Transverse colon (tissue), 4 donors: ENCODE measurements at regions not wholly inside any gene's neighbourhood (a gene's known extent, or its start where the extent isn't known, plus 50 kb on each side); places are given as distances from the start of the nearest gene placed in this dataset.

Source experiments
- DNase-seq: peaks from one replicate; pipeline ENCODE4 v3.0.0-alpha.2; 2019
- H3K27ac ChIP-seq, 4 donors: fragments of 200-600 bp; sonication (generic); 2 replicates each; pipeline ENCODE4 v1.5.1; 2016 to 2018; ENCODE audit warnings: inconsistent platforms in 4 of 4
- H3K27me3 ChIP-seq: fragments of 200-600 bp; sonication (generic); 2 replicates; pipeline ENCODE4 v1.5.1; 2017; ENCODE audit warnings: inconsistent platforms
- H3K36me3 ChIP-seq, 4 donors: fragments of 200-600 bp; sonication (generic); 2 replicates each; pipeline ENCODE4 v1.5.1; 2017 to 2019; ENCODE audit warnings: inconsistent platforms in 4 of 4
- H3K4me1 ChIP-seq, 4 donors: fragments of 200-600 bp; sonication (generic); 2 replicates each; pipeline ENCODE4 v1.5.1; 2017 to 2020; ENCODE audit warnings: inconsistent platforms in 4 of 4
- H3K4me3 ChIP-seq, 4 donors: fragments of 200-600 bp; sonication (generic); 1 replicate in 1 of 4; 2 replicates in 3 of 4; pipeline versions ENCODE4 v1.5.1 to v1.6.1; 2017 to 2019; ENCODE audit warnings: inconsistent platforms in 4 of 4
- H3K9me3 ChIP-seq, 2 donors: fragments of 200-600 bp; sonication (generic); 2 replicates each; pipeline ENCODE4 v1.5.1; 2017 to 2019; ENCODE audit warnings: inconsistent platforms in 2 of 2
- EP300 ChIP-seq: sonication (generic); formaldehyde crosslinking; IDR thresholded peaks from one replicate; pipeline ENCODE4 v1.6.1; 2017; ENCODE audit warnings: antibody characterized with exemption, low read depth
- POLR2A ChIP-seq: fragments of 450-650 bp; IDR thresholded peaks from one replicate; pipeline ENCODE4 v1.6.1; 2016; ENCODE audit warnings: antibody characterized with exemption, mild to moderate bottlenecking, moderate library complexity
- POLR2AphosphoS5 ChIP-seq, 3 donors: sonication (generic); formaldehyde crosslinking; IDR thresholded peaks; one replicate each; pipeline ENCODE4 v1.6.1; 2016; ENCODE audit warnings: antibody characterized with exemption in 3 of 3
- WGBS, 2 donors: methylation state at CpG; one replicate each; pipeline ENCODE4 v1.1.5; 2018; ENCODE audit warnings: low coverage in 1 of 2; 5-methylcytosine and 5-hydroxymethylcytosine counted together
- in situ Hi-C, 4 donors: fragments of 200-750 bp; cut with MboI; loops; one replicate each; pipeline versions ENCODE4 v1.15.0 to v1.15.1; 2017; ENCODE audit warnings: low sequenced_read_pairs in 3 of 4, low pct_ligation_motif_present in 1 of 4, low pct_unique_long_range_greater_than_20kb in 1 of 4
- intact Hi-C: fragments of 100-400 bp; cut with DNase I; formaldehyde crosslinking; loops from one replicate; pipeline ENCODE4 v1.15.1; 2023; ENCODE audit warnings: low total_unique reads
- TF ChIP-seq, protein P1 (sequence below), 5 experiments: fragments of 200-600 bp in 3 of 5; fragments of 450-650 bp in 2 of 5; sonication (generic) in 3 of 5; IDR thresholded peaks; 1 replicate in 2 of 5; 2 replicates in 3 of 5; pipeline ENCODE4 v1.5.1; 2016 to 2017; ENCODE audit warnings: antibody characterized with exemption in 5 of 5, inconsistent platforms in 3 of 5, mild to moderate bottlenecking in 2 of 5, moderate library complexity in 1 of 5

DNA sequence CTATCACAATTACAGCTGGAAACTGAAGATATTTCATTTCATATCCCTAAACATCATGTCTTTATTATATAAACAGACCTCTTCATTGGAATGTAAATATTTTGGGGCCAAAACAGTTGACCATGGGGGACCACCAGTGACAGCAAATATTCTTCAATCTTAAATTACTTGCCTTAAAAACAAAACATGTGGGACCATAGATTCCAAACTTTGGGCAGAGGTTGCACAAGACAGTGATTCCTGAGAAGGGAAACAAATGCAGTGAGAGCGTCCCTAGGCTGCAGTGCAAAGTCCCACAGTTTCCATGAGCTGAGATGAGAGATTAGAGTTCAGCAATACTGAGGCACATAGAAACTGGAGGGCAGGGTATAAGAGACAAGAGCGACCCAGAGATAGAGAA lies 818.9 kb downstream of the CBLN2 start:
- Histone ChIP-seq H3K27me3 (no peaks in the 10 kb centered on the region), H3K4me3 (no peak overlapping the region), H3K9me3 (no peaks in the 10 kb centered on the region), H3K27ac (no peak overlapping the region), H3K4me1 (no peaks in the 10 kb centered on the region), H3K36me3 (no peaks in the 10 kb centered on the region)
- 76 to 86% methylated on average over 2 of the region's 2 CpGs for WGBS, 2 donors
- no peak for TF ChIP-seq POLR2AphosphoS5 (IDR thresholded peaks at IDR 0.05)
- TF ChIP-seq, protein P1, sequence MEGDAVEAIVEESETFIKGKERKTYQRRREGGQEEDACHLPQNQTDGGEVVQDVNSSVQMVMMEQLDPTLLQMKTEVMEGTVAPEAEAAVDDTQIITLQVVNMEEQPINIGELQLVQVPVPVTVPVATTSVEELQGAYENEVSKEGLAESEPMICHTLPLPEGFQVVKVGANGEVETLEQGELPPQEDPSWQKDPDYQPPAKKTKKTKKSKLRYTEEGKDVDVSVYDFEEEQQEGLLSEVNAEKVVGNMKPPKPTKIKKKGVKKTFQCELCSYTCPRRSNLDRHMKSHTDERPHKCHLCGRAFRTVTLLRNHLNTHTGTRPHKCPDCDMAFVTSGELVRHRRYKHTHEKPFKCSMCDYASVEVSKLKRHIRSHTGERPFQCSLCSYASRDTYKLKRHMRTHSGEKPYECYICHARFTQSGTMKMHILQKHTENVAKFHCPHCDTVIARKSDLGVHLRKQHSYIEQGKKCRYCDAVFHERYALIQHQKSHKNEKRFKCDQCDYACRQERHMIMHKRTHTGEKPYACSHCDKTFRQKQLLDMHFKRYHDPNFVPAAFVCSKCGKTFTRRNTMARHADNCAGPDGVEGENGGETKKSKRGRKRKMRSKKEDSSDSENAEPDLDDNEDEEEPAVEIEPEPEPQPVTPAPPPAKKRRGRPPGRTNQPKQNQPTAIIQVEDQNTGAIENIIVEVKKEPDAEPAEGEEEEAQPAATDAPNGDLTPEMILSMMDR (IDR thresholded peaks at IDR 0.05): no peak
- TF ChIP-seq EP300: no peak
- no peak for TF ChIP-seq POLR2A
- intact Hi-C loops: no loop called here
- in situ Hi-C loops: no loop called here
- no peak for DNase-seq

DNA sequence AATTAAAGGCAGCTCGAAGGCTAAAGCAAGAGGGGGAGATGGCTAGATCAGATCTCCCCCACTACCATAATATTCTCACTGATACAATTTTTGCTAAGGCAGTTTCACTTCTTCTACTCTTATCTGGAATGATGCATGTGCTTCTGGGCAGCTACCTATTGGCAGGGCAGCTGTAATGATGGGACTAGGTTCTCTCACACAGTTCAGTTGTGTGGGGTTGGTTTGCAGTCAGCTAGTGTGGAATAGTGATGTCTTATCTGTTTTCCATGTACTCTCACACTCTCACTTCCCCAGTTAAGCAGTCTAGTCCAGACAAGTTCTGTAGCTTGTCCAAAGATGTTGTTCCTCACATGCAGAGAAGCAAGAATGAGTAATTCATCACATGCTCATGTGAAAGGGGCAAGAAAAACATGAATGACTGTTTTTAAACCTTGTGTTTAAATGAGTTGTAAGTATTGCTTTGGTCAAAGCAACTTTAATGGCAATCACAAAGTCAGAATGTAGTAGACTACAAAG lies 836.1 kb downstream of the CBLN2 start:
- no peaks in the 10 kb centered on the region for H3K27me3 ChIP-seq
- no peak overlapping the region for H3K27ac ChIP-seq
- intact Hi-C loops (no loop called here), in situ Hi-C loops (no loop called here)
- DNase-seq: no peak
- no peak overlapping the region for H3K4me3 ChIP-seq
- no peaks in the 10 kb centered on the region for H3K4me1 ChIP-seq
- TF ChIP-seq, protein P1 (IDR thresholded peaks at IDR 0.05): no peak
- no peak for TF ChIP-seq POLR2AphosphoS5 (IDR thresholded peaks at IDR 0.05)
- no peak for TF ChIP-seq POLR2A
- no peak for TF ChIP-seq EP300
- 57 to 71% methylated on average over 1 of the region's 1 CpG for WGBS, 2 donors
- no peaks in the 10 kb centered on the region for H3K36me3 ChIP-seq
- H3K9me3 ChIP-seq: no peaks in the 10 kb centered on the region

DNA sequence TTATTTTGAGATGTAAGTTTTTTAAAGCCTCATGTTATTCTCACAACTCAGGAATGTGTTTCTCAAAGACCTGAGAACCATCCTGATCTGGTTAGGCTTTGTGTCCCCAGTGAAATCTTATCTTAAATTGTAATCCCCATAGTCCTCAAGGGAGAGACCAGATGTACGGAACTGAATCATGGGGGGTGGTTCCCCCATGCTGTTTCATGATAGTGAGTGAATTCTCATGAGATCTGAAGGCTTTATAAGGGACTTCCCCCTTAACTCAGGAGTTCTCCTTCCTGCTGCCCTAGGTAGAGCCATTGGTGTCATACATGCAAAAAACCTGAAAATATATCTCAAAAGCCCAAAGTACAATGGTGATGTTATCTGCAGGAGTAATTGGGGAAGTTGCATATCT lies 836.7 kb downstream of the CBLN2 start:
- WGBS, 2 donors: 71 to 85% methylated on average over 1 of the region's 1 CpG
- H3K36me3 ChIP-seq: no peaks in the 10 kb centered on the region
- intact Hi-C loops: no loop called here
- DNase-seq: no peak
- H3K4me3 ChIP-seq: no peak overlapping the region
- no peak overlapping the region for H3K27ac ChIP-seq
- in situ Hi-C loops: no loop called here
- TF ChIP-seq, protein P1 (IDR thresholded peaks at IDR 0.05): no peak
- TF ChIP-seq EP300 (no peak), POLR2A (no peak), POLR2AphosphoS5 (IDR thresholded peaks at IDR 0.05) (no peak)
- H3K4me1 ChIP-seq: no peaks in the 10 kb centered on the region
- no peaks in the 10 kb centered on the region for H3K27me3 ChIP-seq
- H3K9me3 ChIP-seq: no peaks in the 10 kb centered on the region

DNA sequence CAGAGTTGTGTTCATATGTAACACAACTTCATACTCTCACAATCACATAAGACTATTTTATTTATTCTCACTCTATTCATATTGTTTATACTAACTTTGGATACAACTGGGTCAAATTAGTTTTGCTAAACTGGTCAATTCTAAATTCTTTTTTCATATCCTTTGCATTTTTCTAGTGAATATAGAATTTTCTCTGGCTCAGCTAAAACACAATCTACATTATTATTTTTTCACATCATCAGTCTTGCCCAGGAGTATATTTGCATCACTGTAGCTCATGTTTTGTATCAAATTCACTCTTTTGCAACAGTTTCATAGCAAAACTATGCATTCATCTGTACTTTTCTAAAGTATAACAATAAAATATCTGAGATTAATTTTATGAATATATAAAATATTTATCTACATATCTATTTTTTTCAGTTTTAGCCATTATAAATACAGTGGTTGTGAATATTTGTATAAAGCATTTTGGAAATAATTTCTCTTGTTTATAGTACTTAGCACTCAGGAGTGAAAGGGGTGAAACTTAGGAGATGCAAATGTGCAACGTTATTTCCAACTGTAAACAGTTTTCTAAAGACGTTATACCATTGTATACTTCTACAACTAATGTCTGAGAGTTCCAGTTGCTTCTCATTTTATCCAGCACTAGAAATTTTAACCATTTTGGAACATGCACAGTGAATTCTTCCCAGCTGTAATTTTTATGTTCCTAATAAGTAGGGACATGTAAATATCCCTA lies 854.6 kb downstream of the CBLN2 start:
- no peak for DNase-seq
- Histone ChIP-seq H3K4me1 (no peaks in the 10 kb centered on the region), H3K9me3 (no peaks in the 10 kb centered on the region), H3K36me3 (no peaks in the 10 kb centered on the region), H3K4me3 (no peak overlapping the region), H3K27ac (no peak overlapping the region), H3K27me3 (no peaks in the 10 kb centered on the region)
- intact Hi-C loops (no loop called here), in situ Hi-C loops (no loop called here)
- TF ChIP-seq EP300: no peak
- no peak for TF ChIP-seq POLR2AphosphoS5 (IDR thresholded peaks at IDR 0.05)
- no peak for TF ChIP-seq POLR2A
- TF ChIP-seq, protein P1 (IDR thresholded peaks at IDR 0.05): no peak
- WGBS, 2 donors: 68 to 76% methylated on average over 2 of the region's 2 CpGs
